GM12865 (cell line): ENCODE measurements at regions not wholly inside any gene's neighbourhood (a gene's known extent, or its start where the extent isn't known, plus 50 kb on each side); places are given as distances from the start of the nearest gene placed in this dataset.

ENCODE experiments used
- DNase-seq: peaks from one replicate; pipeline ENCODE4 v3.0.0; 2010; ENCODE audit warnings: low read depth
- H3K4me3 ChIP-seq: 2 replicates; pipeline ENCODE4 v1.5.1; 2011; ENCODE audit warnings: mild to moderate bottlenecking, low read depth, low read length, control low read depth
- TF ChIP-seq, protein P1 (sequence below): IDR thresholded peaks from 2 replicates; pipeline ENCODE4 v1.5.1; 2011; ENCODE audit warnings: low read length, control low read depth, low read depth, inconsistent platforms; ENCODE audit not compliant: insufficient read depth; ENCODE audit errors: missing control alignments

DNA sequence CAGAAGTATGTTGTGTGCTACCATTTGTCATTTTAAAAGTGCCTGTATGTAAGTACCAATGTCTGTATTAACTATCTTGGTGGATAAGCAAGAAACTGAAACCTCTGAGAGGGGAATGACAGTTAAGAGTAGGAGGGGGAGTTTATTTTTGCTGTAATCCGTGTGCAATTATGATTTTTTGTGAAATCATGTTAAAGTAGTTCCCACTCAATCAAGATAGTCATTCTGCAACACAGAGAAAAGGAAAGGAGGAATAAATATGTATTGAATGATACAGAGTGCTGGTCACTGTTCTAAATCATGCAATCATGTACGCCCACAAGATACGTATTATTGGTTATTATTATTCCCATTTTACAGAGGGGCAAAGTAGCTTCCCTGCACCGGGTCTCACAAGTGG lies 105.1 kb upstream of the UBE2E1 start:
- no peak overlapping the region for H3K4me3 ChIP-seq
- TF ChIP-seq, protein P1, sequence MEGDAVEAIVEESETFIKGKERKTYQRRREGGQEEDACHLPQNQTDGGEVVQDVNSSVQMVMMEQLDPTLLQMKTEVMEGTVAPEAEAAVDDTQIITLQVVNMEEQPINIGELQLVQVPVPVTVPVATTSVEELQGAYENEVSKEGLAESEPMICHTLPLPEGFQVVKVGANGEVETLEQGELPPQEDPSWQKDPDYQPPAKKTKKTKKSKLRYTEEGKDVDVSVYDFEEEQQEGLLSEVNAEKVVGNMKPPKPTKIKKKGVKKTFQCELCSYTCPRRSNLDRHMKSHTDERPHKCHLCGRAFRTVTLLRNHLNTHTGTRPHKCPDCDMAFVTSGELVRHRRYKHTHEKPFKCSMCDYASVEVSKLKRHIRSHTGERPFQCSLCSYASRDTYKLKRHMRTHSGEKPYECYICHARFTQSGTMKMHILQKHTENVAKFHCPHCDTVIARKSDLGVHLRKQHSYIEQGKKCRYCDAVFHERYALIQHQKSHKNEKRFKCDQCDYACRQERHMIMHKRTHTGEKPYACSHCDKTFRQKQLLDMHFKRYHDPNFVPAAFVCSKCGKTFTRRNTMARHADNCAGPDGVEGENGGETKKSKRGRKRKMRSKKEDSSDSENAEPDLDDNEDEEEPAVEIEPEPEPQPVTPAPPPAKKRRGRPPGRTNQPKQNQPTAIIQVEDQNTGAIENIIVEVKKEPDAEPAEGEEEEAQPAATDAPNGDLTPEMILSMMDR: no peak
- DNase-seq: no peak

DNA sequence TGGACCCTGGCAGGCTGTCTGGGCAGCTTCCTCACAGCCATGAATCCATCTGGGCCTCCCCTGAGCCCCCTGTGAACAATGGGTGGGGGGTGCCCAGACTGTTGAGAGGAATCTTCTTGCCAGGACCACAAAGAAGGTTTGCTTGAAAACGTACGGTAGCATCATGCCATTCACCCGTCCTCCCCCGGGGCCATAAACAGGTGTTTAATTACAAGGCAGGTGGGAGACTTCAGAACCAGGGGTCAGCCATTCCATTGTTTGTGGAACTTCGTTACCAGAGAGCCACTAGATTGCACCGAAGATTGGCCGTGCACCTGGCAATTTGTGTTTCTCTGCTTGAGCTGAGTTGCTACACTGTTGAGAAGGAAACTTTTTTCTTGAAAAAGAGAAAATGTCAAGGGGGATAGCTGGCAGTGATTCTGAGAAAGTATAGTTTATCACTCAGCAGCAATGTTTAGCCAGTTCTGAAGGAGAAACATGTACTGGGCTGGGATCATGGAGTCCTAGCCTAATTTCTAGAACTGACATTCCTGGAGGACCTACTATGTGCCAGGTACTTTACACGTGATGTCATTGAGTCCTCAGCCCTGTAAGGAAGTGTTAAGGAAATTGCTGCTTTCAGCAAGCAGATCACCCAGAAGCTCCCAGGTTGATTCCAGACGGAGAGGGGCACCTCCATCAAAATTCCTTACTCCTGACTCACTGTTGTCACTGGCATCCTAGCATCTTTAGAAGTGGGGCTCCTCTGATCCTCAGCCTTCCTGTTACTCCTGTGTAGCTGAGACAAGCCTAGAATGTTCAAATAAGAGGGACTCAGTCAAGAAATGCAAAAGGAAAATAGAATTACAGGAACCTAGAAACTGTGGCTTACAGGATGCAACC lies 103.8 kb upstream of the UBE2E1 start:
- no peak overlapping the region for H3K4me3 ChIP-seq
- DNase-seq: no peak
- TF ChIP-seq, protein P1: no peak

DNA sequence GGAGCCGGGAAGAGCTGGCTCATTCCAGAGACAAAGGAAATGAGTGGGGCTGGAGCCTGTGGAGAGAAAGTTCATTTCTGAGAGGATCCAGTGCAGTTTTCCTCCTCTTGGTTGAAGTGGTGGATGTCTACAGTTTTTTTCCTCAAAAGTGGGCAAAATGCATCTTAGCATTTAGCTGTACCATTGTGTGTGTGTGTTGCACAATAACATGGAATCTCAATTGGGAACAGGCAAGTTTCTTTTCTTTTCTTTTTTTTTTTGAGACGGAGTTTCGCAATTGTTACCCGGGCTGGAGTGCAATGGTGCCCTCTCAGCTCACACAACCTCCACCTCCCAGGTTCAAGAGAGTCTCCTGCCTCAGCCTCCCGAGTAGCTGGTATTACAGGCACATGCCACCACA lies 101.5 kb upstream of the UBE2E1 start:
- no peak for DNase-seq
- TF ChIP-seq, protein P1: no peak
- H3K4me3 ChIP-seq: no peak overlapping the region

- DNase-seq: no peak
- H3K4me3 ChIP-seq: no peak overlapping the region
- TF ChIP-seq, protein P1: no peak
These were observed 99.6 kb upstream of the UBE2E1 start for GRCh38 chr3:23706111-23706510.

DNA sequence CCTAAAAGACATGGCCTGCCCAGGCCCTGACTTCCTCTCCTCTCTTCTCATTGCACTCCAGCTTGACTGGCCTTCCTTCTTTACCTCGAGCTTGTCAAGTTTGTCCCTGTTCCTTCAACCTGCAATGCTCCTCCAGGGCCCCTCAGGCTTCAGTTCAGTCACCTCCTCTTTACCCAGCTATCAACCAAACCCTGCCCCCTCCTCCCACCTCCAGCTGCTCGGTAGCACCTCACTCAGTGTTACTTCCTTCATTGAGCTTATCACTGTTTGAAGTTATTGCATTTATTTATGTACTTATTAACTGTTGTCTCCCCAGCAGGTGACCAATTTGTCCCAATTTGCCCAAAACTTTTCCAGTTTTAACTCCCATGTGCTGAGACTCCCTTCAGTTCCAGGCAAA lies 95.8 kb upstream of the UBE2E1 start:
- TF ChIP-seq, protein P1: no peak
- no peak overlapping the region for H3K4me3 ChIP-seq

GRCh38 chr3:23710555-23710954 lies 95.2 kb upstream of the UBE2E1 start:
- TF ChIP-seq, protein P1: no peak
- DNase-seq: no peak
- H3K4me3 ChIP-seq: no peak overlapping the region

More for the DNA sequence above, 95.8 kb upstream of the UBE2E1 start:
- no peak for DNase-seq
